Natural killer cell (primary cell): ENCODE measurements at regions not wholly inside any gene's neighbourhood (a gene's known extent, or its start where the extent isn't known, plus 50 kb on each side); places are given as distances from the start of the nearest gene placed in this dataset.

Experiments used
- ATAC-seq, 3 donors: fragments of 150-1000 bp in 2 of 3; fragments of 200-7000 bp in 1 of 3; cut with Tn5 transposase; 1 replicate in 1 of 3; 2 replicates in 2 of 3; pipeline ENCODE4 v1.10.0; 2021; ENCODE audit warnings: mild to moderate bottlenecking in 2 of 3, moderate library complexity in 2 of 3
- DNase-seq, 2 donors: peaks; one replicate each; pipeline versions ENCODE4 v3.0.0 to v3.0.0-alpha.2; 2013 to 2021; ENCODE audit warnings: mixed read lengths in 1 of 2
- H3K27ac ChIP-seq: one replicate; pipeline ENCODE4 v1.5.1; 2013; ENCODE audit warnings: mild to moderate bottlenecking, low read length
- H3K27me3 ChIP-seq: one replicate; pipeline ENCODE4 v1.6.1; 2013; ENCODE audit warnings: low read length; ENCODE audit not compliant: control insufficient read depth, insufficient read depth
- H3K36me3 ChIP-seq: one replicate; pipeline ENCODE4 v1.6.1; 2013; ENCODE audit warnings: low read length; ENCODE audit not compliant: control insufficient read depth, insufficient read depth
- H3K4me1 ChIP-seq: one replicate; pipeline ENCODE4 v1.6.1; 2013; ENCODE audit warnings: low read length; ENCODE audit not compliant: control insufficient read depth, insufficient read depth
- H3K4me3 ChIP-seq: one replicate; pipeline ENCODE4 v1.5.1; 2013; ENCODE audit warnings: low read length
- H3K9me3 ChIP-seq: one replicate; pipeline ENCODE4 v1.6.1; 2013; ENCODE audit warnings: low read length; ENCODE audit not compliant: control insufficient read depth, insufficient read depth
- H3K27ac Mint-ChIP-seq, 2 donors: one replicate each; pipeline ENCODE4 v1.8.0; 2022; ENCODE audit warnings: mild to moderate bottlenecking in 2 of 2, mixed read lengths in 2 of 2, moderate library complexity in 1 of 2
- H3K27me3 Mint-ChIP-seq, 2 donors: one replicate each; pipeline ENCODE4 v1.8.0; 2022; ENCODE audit warnings: low read depth in 2 of 2, mixed read lengths in 2 of 2
- H3K36me3 Mint-ChIP-seq: one replicate; pipeline ENCODE4 v1.8.0; 2022; ENCODE audit warnings: mixed read lengths
- H3K4me1 Mint-ChIP-seq, 2 donors: one replicate each; pipeline ENCODE4 v1.8.0; 2022; ENCODE audit warnings: mixed read lengths in 2 of 2
- H3K4me3 Mint-ChIP-seq: one replicate; pipeline ENCODE4 v1.8.0; 2022; ENCODE audit warnings: mild to moderate bottlenecking, moderate library complexity, mixed read lengths
- H3K9me3 Mint-ChIP-seq, 2 donors: one replicate each; pipeline ENCODE4 v1.8.0; 2022; ENCODE audit warnings: mixed read lengths in 2 of 2
- CTCF ChIP-seq: fragments of 200-600 bp; IDR thresholded peaks from one replicate; pipeline ENCODE4 v1.8.0; 2022; ENCODE audit warnings: antibody characterized with exemption
- WGBS: methylation state at CpG from one replicate; pipeline ENCODE4 v1.1.7; 2013; ENCODE audit warnings: missing lambda C conversion rate; ENCODE audit not compliant: insufficient coverage; 5-methylcytosine and 5-hydroxymethylcytosine counted together
- intact Hi-C: fragments of 100-400 bp; cut with micrococcal nuclease; formaldehyde crosslinking; loops from one replicate; pipeline ENCODE4 v1.14.2; 2022

DNA sequence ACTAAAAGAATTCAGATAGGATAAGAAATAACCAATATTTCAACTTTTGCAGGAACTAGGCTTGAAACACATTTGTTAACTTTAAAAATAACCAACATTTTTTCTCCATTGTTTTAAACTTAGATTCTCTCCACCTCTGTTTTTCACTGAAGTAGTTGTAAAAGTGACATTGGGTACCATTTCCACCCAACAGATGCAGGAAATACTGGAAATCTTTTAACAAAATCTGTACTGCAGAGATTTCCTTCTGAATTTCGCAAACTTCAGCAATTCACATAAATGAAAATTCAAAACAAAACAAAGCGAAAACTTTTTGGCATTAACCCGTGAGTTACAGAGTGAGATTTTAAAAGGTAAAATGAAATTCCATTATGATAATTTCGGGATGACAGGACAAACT, 731.7 kb downstream of the RFPL4B start:
- no peak for TF ChIP-seq CTCF

GRCh38 chr6:113082745-113083144, 735.6 kb downstream of the RFPL4B start:
- intact Hi-C loops: no loop called here
- no peaks in the 10 kb centered on the region for H3K4me1 ChIP-seq
- no peak overlapping the region for H3K4me3 Mint-ChIP-seq
- 63% methylated on average over 3 of the region's 3 CpGs for WGBS
- peaks cover 4 to 6% of the 10 kb centered on the region in 2 donors for H3K9me3 Mint-ChIP-seq
- H3K36me3 ChIP-seq: no peaks in the 10 kb centered on the region
- no peaks in the 10 kb centered on the region for H3K4me1 Mint-ChIP-seq
- H3K27ac Mint-ChIP-seq: no peak overlapping the region
- H3K4me3 ChIP-seq: no peak overlapping the region
- ATAC-seq (no peak), DNase-seq (no peak)
- peaks cover 3% of the 10 kb centered on the region for H3K9me3 ChIP-seq
- no peaks in the 10 kb centered on the region for H3K27me3 Mint-ChIP-seq
- no peaks in the 10 kb centered on the region for H3K36me3 Mint-ChIP-seq
- no peak for TF ChIP-seq CTCF
- no peak overlapping the region for H3K27ac ChIP-seq
- no peaks in the 10 kb centered on the region for H3K27me3 ChIP-seq

More for the DNA sequence above, 731.7 kb downstream of the RFPL4B start:
- Histone ChIP-seq H3K36me3 (no peaks in the 10 kb centered on the region), H3K27me3 (no peaks in the 10 kb centered on the region), H3K4me1 (no peaks in the 10 kb centered on the region), H3K27ac (no peak overlapping the region), H3K9me3 (peaks cover 3% of the 10 kb centered on the region), H3K4me3 (no peak overlapping the region)
- Mint-ChIP-seq H3K9me3 (peaks cover 13 to 16% of the 10 kb centered on the region in 2 donors), H3K36me3 (no peaks in the 10 kb centered on the region), H3K27ac (no peak overlapping the region), H3K4me3 (no peak overlapping the region), H3K27me3 (no peaks in the 10 kb centered on the region), H3K4me1 (no peaks in the 10 kb centered on the region)
- ATAC-seq: no peak
- WGBS: 33% methylated on average over 3 of the region's 4 CpGs
- intact Hi-C loops: no loop called here
- no peak for DNase-seq

DNA sequence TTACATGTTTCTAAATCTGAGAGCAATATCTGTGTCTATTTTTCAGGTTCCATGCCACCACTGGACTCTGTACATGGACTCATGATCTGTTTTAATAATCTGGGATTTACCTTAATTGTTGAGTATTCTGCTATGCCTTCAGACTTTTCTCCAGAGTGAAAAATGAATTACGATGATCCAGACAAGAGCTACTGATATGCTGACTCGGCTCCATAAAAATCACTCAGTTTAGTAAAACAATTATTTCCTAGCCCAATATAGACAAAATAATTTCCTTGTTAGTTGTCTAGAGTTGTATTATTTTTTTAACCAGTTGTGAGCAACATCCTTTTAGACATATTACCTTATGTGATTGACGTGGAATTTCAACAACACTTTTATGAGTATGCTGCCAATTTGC, 736.8 kb downstream of the RFPL4B start:
- Histone ChIP-seq H3K4me3 (no peak overlapping the region), H3K4me1 (no peaks in the 10 kb centered on the region), H3K9me3 (peaks cover 3% of the 10 kb centered on the region), H3K27me3 (no peaks in the 10 kb centered on the region), H3K36me3 (no peaks in the 10 kb centered on the region), H3K27ac (no peak overlapping the region)
- Mint-ChIP-seq H3K9me3 (peaks cover 4 to 6% of the 10 kb centered on the region in 2 donors), H3K27me3 (no peaks in the 10 kb centered on the region), H3K4me1 (no peaks in the 10 kb centered on the region), H3K36me3 (no peaks in the 10 kb centered on the region), H3K4me3 (no peak overlapping the region), H3K27ac (no peak overlapping the region)
- ATAC-seq: no peak
- intact Hi-C loops: no loop called here
- WGBS: 88% methylated on average over 1 of the region's 3 CpGs
- no peak for TF ChIP-seq CTCF
- DNase-seq: no peak

- Histone ChIP-seq H3K27ac (no peak overlapping the region), H3K36me3 (no peaks in the 10 kb centered on the region), H3K9me3 (no peaks in the 10 kb centered on the region), H3K27me3 (no peaks in the 10 kb centered on the region), H3K4me1 (no peaks in the 10 kb centered on the region), H3K4me3 (no peak overlapping the region)
- no peaks in the 10 kb centered on the region for H3K36me3 Mint-ChIP-seq
- ATAC-seq (no peak), DNase-seq (no peak)
- H3K9me3 Mint-ChIP-seq: peaks cover 3 to 4% of the 10 kb centered on the region in 2 donors
- WGBS: 80% methylated on average over 8 of the region's 8 CpGs
- H3K27me3 Mint-ChIP-seq: no peaks in the 10 kb centered on the region
- no peak for TF ChIP-seq CTCF
- intact Hi-C loops: no loop called here
- H3K4me3 Mint-ChIP-seq: no peak overlapping the region
- no peak overlapping the region for H3K27ac Mint-ChIP-seq
- no peaks in the 10 kb centered on the region for H3K4me1 Mint-ChIP-seq
Observed at GRCh38 chr6:113089056-113089455, 741.9 kb downstream of the RFPL4B start.
